HG03378 (cell line): ENCODE measurements at regions not wholly inside any gene's neighbourhood (a gene's known extent, or its start where the extent isn't known, plus 50 kb on each side); places are given as distances from the start of the nearest gene placed in this dataset.

Experiments
- ATAC-seq: cut with Tn5 transposase; IDR thresholded peaks from one replicate; pipeline ENCODE4 v1.9.1; 2021; ENCODE audit warnings: mild to moderate bottlenecking, moderate library complexity; ENCODE audit not compliant: unreplicated experiment

- no peak for ATAC-seq
Measured at GRCh38 chr15:61301701-61302100, 72.6 kb upstream of the RORA start.

GRCh38 chr15:61299075-61299763, 70.1 kb upstream of the RORA start:
- no peak for ATAC-seq

GRCh38 chr15:61295239-61295638, 66.1 kb upstream of the RORA start:
- no peak for ATAC-seq

GRCh38 chr15:61282661-61283060, 53.6 kb upstream of the RORA start:
- ATAC-seq: no peak

- no peak for ATAC-seq
Measured at GRCh38 chr15:61281328-61281727, 52.2 kb upstream of the RORA start.
